WTC11 (cell line): ENCODE measurements at regions not wholly inside any gene's neighbourhood (a gene's known extent, or its start where the extent isn't known, plus 50 kb on each side); places are given as distances from the start of the nearest gene placed in this dataset.

Source experiments
- ATF2 ChIP-seq: sonication (generic); formaldehyde crosslinking; IDR thresholded peaks from 2 replicates; pipeline ENCODE4 v1.8.1; 2022; ENCODE audit warnings: low read depth, missing genetic modification reagents, borderline replicate concordance
- CTCF ChIP-seq: fragments of 200-600 bp; IDR thresholded peaks from 2 replicates; pipeline ENCODE4 v1.8.0; 2022; ENCODE audit warnings: antibody characterized with exemption
- E2F5 ChIP-seq: sonication (generic); formaldehyde crosslinking; IDR thresholded peaks from 2 replicates; pipeline ENCODE4 v1.8.1; 2022; ENCODE audit warnings: mild to moderate bottlenecking, moderate library complexity, missing genetic modification reagents
- ESRRA ChIP-seq: sonication (generic); formaldehyde crosslinking; IDR thresholded peaks from 2 replicates; pipeline ENCODE4 v1.8.1; 2022; ENCODE audit warnings: mild to moderate bottlenecking, missing genetic modification reagents, borderline replicate concordance
- HMGXB4 ChIP-seq: sonication (generic); formaldehyde crosslinking; IDR thresholded peaks from 2 replicates; pipeline ENCODE4 v1.8.1; 2023; ENCODE audit warnings: mild to moderate bottlenecking, moderate library complexity, missing genetic modification reagents
- NR1H2 ChIP-seq: sonication (generic); formaldehyde crosslinking; IDR thresholded peaks from 2 replicates; pipeline ENCODE4 v1.9.0; 2021; ENCODE audit warnings: mild to moderate bottlenecking, moderate library complexity, missing genetic modification reagents
- SMAD4 ChIP-seq: sonication (generic); formaldehyde crosslinking; IDR thresholded peaks from 2 replicates; pipeline ENCODE4 v1.8.0; 2022; ENCODE audit warnings: mild to moderate bottlenecking, missing genetic modification reagents
- ZNF263 ChIP-seq: sonication (generic); formaldehyde crosslinking; IDR thresholded peaks from 2 replicates; pipeline ENCODE4 v1.8.1; 2022; ENCODE audit warnings: low read depth, mild to moderate bottlenecking, moderate library complexity, missing genetic modification reagents
- TF ChIP-seq, protein P1 (sequence below): fragments of 250-450 bp; sonication (Bioruptor Pico); conservative IDR thresholded peaks from 2 replicates; pipeline ENCODE4 v1.9.0; 2021; ENCODE audit warnings: mild to moderate bottlenecking
- TF ChIP-seq, protein P2 (sequence below): sonication (generic); formaldehyde crosslinking; IDR thresholded peaks from 2 replicates; pipeline ENCODE4 v1.8.1; 2023; ENCODE audit warnings: mild to moderate bottlenecking, missing genetic modification reagents, moderate library complexity

DNA sequence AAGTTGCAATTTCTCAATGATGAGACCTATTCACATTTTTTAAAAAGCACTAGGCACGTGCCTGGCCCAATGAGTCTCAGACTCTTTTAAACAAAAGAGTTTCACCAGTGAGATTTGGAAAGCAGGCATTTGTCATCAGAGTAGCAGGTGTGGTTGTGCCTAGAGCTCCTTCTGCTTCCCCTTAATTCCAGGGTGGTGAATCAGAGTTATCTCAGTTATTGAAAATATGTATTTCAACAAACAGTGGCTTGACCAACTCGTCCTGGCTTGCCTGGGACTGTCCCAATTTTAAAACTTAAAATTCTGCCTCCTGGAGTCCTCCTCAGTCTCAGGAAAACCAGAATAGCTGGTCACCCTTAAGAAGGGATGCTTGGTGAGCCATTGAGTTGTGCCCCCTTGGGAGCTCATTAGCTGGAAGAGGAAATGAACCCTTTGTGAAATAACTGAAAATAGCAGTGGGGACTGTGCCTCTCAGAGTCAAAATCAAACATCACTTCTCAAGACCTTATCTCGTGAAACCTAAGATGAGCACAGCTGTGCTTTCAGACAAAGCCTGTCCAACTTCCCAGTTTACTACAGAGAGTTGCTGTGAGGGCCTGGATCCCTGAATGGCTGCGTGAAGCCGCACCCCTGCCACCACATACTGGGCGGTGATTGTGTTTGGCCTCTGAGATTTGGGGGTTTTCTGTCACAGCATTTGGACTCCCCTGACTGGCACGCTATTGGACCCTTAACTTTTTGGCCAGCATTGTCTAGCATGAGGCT is 116.3 kb downstream of the ANKRD60 start:
- TF ChIP-seq CTCF (no peak), E2F5 (CRISPR knock-in tag) (no peak), ATF2 (no peak), ESRRA (CRISPR knock-in tag) (no peak), SMAD4 (CRISPR knock-in tag) (no peak), ZNF263 (CRISPR knock-in tag) (no peak), HMGXB4 (no peak), NR1H2 (CRISPR knock-in tag) (no peak)
- TF ChIP-seq, protein P1, sequence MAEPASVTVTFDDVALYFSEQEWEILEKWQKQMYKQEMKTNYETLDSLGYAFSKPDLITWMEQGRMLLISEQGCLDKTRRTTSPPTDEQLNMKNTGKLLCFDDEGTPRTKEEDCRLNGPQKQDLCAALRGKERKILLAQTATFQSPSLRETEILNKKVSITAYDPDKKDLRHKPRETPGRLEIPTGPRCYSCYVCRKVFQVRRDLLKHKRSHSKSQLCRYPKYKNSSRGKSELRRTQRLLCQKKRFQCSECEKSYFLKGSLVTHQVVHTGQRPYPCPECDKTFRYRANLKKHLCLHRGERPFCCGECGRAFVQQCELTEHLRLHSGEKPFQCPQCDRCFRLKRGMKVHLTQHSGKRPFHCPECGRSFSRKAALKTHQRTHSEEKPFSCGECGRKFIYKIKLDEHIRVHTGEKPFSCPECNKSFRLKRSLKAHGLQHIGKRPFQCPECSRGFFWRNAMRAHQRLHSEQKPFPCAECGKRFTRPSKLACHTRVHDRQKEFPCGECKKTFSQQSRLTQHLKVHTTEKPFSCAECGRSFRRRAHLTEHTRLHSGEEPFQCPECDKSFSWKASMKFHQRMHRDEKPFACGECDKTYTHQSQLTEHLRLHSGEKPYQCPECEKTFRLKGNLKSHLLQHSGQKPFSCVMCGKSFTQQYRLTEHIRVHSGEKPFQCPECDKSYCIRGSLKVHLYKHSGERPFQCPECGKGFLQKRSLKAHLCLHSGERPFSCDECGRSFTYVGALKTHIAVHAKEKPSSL (CRISPR knock-in tag), result no peak
- TF ChIP-seq, protein P2, sequence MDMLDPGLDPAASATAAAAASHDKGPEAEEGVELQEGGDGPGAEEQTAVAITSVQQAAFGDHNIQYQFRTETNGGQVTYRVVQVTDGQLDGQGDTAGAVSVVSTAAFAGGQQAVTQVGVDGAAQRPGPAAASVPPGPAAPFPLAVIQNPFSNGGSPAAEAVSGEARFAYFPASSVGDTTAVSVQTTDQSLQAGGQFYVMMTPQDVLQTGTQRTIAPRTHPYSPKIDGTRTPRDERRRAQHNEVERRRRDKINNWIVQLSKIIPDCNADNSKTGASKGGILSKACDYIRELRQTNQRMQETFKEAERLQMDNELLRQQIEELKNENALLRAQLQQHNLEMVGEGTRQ, result no peak
